ENCODE measurements at regions not wholly inside any gene's neighbourhood (a gene's known extent, or its start where the extent isn't known, plus 50 kb on each side); places are given as distances from the start of the nearest gene placed in this dataset.

- TF ChIP-seq CTCF (IDR thresholded peaks at IDR 0.05) (no peak), EP300 (IDR thresholded peaks at IDR 0.05) (no peak), POLR2AphosphoS5 (IDR thresholded peaks at IDR 0.05) (no peak)
Measured at GRCh38 chr13:73290844-73291243, 232.0 kb downstream of the KLF5 start.

Measured in esophagus muscularis mucosa (tissue), 4 donors.